NCI-H1092 (cell line): ENCODE measurements at regions not wholly inside any gene's neighbourhood (a gene's known extent, or its start where the extent isn't known, plus 50 kb on each side); places are given as distances from the start of the nearest gene placed in this dataset.
"Not testable (repeated sequence)": the region's sequence is repeated elsewhere in the genome, so short reads cannot be mapped to it uniquely, and the experiment has no call there.

ENCODE experiments used
- DNase-seq: peaks from one replicate; lab custom pipeline; 2025; lab: John Stamatoyannopoulos, UW

GRCh38 chr10:44567471-44567870 is 182.6 kb upstream of the CXCL12 start:
- DNase-seq, result no peak

DNA sequence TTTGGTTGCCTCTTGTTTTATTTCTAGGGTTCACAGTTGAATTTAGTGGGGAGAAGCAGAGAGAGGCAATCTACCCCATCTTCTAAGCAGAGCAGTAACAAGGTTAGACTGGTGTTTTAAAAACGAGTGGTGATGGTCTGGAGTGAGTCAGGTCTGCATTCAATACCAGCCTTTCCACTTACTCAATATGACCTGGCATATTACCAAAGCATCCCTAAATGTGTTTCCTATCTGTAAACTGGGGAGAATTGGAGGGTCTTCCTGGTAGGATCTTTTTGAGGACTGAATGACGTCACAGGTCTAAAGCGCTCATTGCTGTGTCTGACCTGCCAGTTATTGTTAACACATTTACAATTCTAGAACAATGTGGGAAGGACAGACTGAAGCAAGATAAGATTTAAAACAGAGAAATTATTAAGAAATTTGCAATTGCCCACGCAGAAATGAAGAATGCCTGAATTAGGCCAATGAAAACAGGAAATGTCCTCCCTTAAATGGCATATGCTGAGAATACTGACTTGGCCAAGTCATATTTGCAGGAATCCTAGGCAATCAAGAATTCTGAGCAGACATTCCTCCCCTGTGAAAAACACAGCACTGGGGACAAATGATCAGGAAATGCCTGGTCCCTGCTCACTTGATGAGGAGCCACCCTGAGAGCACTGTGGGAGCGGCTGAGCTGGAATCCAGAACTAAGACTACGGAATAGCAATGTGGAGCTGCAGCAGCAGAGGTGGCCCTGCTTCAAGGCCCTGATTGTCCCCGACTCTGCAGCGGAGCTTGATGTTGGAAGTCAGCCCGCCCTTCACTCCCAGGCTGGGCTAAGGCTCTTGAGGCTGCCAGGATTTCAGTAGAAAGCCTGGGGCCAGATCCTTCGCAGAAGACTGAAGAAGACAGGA is 184.5 kb upstream of the CXCL12 start:
- no peak for DNase-seq

DNA sequence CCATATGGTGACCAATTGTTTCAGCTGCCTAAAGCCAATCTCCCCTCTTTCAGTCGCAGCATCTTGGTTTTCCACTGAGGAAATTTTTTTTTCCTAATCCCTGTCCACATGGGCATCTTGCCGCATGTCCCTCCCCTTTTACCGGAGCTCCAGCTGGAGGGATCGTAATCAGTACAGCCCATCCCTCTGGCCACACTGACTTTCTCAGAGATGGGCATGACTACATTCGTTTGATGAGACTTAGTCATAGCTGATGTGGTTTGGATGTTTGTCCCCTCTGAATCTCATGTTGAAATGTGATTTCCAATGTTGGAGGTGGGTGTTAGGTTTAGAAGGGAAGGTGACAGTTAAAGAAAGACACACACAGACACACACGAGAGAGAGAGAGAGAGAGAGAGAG is 186.8 kb upstream of the CXCL12 start:
- no peak for DNase-seq

GRCh38 chr10:44572146-44572545 is 187.2 kb upstream of the CXCL12 start:
- no peak for DNase-seq

GRCh38 chr10:44573821-44574220 is 188.9 kb upstream of the CXCL12 start:
- DNase-seq, result no peak

DNA sequence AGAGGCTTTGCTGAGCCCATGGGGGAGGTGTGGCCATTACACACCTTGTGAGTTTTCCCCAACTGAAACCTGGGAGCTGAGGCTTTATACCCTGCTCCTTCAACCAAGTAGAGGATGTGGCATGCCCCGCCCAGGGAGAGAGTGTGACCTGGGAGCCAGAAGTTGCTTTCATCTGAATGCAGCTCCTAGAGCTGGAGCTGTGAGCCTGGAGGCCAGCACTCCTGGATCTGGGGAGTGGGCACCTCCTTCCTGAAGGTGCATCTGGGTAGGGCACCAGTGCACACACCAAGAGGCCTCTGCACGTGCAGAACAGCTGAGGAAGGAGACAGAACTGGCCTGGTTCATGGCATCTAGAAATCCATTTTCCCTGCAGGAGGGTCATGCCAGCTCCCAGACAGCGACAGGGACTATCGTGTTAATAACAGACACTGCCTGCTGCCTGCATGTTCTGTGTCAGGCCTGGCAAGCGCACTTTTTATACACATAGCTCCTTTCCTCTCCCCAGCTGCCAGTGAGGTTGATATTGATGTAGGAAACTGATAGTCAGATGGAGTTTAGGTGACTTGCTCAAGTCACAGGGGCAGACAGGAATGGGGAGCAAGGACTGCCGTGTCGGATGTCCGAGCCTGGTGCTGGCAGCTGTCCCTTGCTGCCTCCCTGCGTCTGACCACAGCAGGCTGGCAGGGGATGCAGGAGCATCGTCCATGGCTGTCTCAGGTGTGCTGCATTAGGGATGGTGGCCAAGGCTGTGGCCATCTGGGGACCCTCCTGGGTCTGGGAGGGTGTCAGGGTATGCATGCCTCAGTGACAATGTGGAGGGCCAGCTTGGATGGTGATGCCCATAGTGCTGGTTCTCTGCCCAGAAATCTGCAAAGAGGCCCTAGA is 189.9 kb upstream of the CXCL12 start:
- no peak for DNase-seq

DNA sequence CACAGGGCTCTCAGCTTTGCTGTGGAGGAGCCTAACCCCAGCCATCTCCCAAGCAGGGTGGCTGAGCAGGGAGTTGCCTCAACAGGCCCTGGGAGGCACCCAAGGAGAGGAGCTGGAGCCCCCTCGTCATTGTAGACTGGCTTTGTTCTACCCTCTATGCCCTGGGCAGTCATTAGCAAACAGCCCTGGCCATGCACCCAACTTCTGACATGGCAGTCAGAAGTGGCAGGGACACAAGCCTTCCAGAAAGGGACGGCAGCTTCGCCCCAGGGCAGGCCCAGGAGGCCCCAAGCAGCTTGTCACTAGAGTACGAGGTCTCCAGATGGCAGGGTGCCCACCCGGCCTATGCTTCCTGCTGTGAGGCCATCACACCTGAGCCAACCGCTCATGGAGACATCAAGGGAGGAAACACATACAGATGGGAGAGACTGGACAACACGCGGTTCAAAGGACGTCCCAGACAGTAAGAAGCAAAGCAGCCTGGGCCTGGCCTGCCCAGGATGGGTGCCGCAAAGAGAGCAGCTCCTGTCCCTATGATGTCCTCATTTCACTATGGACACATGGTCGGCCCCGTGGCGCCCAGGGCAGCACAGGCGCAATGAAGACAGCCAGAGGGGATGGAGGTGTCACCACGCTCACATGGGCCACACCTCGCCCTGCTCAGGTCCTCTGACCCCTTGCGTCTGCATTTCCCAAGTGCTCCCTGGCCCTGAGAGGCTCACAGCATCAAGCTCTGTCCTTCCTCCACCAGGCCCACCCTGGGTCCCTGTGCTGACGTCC is 190.9 kb upstream of the CXCL12 start:
- DNase-seq, result no peak

GRCh38 chr10:44576702-44577191 is 191.8 kb upstream of the CXCL12 start:
- no peak for DNase-seq

DNA sequence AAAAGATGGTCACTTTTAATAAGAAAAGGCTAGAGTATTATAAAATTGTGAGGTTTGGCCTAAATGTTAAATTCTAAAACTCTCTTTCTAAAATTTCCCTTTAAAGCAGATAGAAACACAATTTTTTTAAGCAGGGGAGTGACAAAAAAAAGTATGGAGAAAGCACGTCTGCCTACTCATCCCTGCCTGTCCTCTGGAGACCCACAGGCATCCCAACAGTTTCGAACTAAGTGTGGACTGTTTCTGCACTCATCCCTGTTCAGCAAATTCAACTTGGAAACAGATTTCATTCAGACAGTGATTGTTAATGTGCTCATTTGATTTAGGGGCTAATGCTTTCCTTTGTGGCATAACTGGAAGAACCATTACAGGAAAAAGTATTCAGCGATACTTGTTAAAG is 192.6 kb upstream of the CXCL12 start:
- DNase-seq, result no peak

GRCh38 chr10:44578271-44578670 is 193.4 kb upstream of the CXCL12 start:
- no peak for DNase-seq

DNA sequence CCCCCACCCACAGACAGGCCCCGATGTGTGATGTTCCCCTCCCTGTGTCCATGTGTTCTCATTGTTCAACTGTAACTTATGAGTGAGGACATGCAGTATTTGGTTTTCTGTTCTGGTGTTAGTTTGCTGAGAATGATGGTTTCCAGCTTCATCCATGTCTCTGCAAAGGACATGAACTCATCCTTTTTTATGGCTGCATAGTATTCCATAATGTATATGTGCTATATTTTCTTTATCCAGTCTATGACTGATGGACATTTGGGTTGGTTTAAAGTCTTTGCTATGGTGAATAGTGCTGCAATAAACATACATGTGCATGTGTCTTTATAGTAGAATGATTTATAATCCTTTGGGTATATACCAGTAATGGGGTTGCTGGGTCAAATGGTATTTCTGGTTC is 194.1 kb upstream of the CXCL12 start:
- DNase-seq, result not testable (repeated sequence)

GRCh38 chr10:44581996-44582395 is 197.1 kb upstream of the CXCL12 start:
- no peak for DNase-seq

- no peak for DNase-seq
Measured at GRCh38 chr10:44587488-44588318, 202.8 kb upstream of the CXCL12 start.

DNA sequence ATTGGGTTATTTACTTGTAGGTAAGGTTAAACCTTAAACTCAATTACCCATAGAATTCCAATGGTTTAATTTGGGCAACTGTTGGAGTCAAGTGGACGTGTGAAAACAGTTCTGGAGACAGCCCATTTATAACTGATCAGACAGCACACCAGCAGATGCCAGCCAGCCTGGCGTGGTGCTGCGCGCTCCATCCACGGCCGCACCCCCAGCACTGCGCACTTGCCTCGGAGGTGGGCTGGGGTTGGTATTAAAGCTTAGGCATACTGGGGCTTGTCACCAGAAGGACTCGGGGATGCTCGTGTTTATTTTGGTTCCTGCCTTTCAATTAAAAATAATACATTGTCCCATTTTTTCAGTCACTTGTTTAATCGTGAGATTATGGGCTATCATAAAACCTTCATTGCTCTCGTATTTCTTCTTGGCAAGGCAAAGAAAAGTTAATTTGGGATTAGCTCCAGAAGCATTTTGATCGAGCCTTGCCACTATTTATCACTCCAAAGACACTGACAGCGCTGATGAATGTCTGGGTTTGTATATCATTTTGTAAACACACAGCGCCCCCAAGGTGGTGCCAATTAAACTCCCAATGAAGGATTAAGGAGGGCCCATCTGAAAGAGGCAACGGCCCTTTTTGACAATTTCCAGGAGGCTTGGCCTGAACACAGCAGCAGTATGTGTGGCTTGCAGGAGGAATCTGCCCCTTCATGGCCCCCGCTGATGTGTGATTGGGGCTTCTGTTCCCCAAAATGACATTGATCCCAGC is 204.5 kb upstream of the CXCL12 start:
- no peak for DNase-seq

GRCh38 chr10:44589944-44590449 is 205.1 kb upstream of the CXCL12 start:
- no peak for DNase-seq

DNA sequence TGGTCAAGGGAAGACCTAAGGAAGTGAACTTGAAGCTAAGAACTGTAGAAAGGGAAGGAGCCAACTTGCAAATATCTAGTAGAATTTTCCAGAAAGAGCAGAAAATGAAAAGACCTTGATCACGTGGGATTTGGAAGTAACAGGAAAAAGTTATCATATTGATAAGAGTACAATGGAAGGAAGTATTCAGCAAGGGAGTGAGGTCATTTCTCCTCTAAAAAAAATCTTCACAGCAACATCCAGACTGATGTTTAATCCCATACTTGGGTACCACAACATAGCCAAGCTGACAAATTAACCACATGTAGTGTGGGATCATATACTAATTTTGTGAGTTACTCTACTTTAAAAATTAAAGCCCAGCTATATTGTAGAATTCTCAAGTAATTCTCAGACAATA is 207.0 kb upstream of the CXCL12 start:
- no peak for DNase-seq

DNA sequence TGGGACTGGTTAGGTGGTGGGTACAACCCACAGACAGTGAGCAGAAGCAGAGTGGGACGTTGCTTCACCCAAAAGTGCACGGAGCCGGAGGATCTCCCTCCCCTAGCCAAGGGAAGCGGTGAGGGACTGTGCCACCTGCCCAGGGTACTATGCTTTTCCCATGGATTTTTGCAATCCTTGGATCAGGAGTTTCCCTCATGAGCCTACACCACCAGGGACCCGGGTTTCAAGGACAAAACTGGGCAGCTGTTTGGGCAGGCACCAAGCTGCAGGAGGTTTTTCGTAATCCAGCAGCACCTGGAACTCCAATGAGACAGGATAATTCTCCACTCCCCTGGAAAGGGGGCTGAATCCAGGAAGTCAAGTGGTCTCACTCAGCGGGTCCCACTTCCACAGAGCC is 209.1 kb upstream of the CXCL12 start:
- DNase-seq, result no peak

- no peak for DNase-seq
Measured at GRCh38 chr10:44607116-44607515, 222.2 kb upstream of the CXCL12 start.

DNA sequence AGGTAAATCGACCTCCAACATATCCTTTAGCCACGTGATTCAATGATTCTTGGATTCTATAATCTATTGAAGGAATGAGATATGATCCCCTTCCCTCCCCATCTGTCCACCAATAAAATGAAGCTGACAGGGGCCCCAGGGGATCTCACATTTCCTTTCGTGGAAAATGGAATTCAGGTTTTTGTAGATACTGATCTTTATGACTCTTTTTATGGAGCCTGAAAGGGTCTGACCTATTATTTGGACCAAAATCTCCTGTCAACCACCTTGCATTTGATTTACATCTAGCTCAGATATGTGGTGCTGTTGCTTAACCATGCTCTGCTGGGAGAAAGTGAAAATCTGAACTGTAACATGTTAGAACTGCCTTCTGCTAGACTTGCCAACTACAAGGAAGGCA is 234.0 kb upstream of the CXCL12 start:
- DNase-seq, result no peak

DNA sequence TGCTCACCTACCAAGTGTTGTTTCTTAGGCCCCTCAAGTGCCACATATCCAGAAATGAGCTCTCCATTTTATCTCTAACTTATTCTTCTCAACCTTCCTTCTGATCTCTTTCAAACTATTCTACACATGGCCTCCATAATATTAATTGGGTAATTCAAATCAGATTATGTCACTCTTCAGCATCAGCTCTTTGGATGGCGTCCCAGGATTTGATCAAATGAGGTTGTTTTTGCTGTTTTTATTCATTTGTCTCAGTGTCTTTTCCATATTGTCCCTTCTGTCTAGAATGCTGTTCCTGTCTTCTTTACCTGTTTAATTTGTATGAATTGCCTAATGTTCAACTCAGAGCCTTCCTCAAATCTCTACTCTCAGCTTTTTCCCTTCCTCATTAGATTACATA is 234.6 kb upstream of the CXCL12 start:
- no peak for DNase-seq
